Astrocyte (in vitro differentiated cells and primary cell): ENCODE measurements at regions not wholly inside any gene's neighbourhood (a gene's known extent, or its start where the extent isn't known, plus 50 kb on each side); places are given as distances from the start of the nearest gene placed in this dataset.

ENCODE experiments used
- EZH2 ChIP-seq: IDR thresholded peaks from 2 replicates; pipeline ENCODE4 v1.6.1; 2012; ENCODE audit warnings: mild to moderate bottlenecking, low read length, inconsistent platforms; ENCODE audit not compliant: insufficient read depth
- TF ChIP-seq, protein P1 (sequence below): IDR thresholded peaks from 2 replicates; pipeline ENCODE4 v1.5.1; 2011; ENCODE audit warnings: low read depth, mild to moderate bottlenecking, inconsistent platforms, low read length, moderate library complexity; ENCODE audit not compliant: insufficient read depth

DNA sequence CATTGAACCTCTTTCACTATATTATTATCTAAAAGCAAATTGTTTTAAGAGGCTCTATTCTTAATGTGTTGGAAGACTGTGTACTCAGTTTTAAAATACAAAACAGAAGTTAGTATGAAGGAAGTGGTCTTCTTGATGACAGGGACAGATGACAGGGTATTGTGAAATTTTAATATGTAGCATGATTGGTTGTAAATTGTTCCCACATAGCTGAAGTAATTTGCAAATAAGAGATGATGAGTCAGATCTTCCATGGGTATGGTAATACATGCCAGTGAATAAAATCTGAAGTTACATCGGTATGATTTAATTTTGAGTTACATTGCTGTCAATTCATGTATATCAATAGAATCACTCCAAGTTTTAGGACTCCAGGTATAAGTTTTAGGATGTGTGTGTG lies 454.8 kb downstream of the AEBP2 start:
- TF ChIP-seq, protein P1, sequence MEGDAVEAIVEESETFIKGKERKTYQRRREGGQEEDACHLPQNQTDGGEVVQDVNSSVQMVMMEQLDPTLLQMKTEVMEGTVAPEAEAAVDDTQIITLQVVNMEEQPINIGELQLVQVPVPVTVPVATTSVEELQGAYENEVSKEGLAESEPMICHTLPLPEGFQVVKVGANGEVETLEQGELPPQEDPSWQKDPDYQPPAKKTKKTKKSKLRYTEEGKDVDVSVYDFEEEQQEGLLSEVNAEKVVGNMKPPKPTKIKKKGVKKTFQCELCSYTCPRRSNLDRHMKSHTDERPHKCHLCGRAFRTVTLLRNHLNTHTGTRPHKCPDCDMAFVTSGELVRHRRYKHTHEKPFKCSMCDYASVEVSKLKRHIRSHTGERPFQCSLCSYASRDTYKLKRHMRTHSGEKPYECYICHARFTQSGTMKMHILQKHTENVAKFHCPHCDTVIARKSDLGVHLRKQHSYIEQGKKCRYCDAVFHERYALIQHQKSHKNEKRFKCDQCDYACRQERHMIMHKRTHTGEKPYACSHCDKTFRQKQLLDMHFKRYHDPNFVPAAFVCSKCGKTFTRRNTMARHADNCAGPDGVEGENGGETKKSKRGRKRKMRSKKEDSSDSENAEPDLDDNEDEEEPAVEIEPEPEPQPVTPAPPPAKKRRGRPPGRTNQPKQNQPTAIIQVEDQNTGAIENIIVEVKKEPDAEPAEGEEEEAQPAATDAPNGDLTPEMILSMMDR, result no peak
- TF ChIP-seq EZH2, result no peak
